ENCODE measurements at regions not wholly inside any gene's neighbourhood (a gene's known extent, or its start where the extent isn't known, plus 50 kb on each side); places are given as distances from the start of the nearest gene placed in this dataset.

- no peak for DNase-seq (ENCODE audit: low read depth)
Measured at GRCh38 chr9:80231318-80232236, 659.8 kb downstream of the TLE4 start.

- DNase-seq (ENCODE audit: low read depth): no peak
Measured at GRCh38 chr9:80223897-80224296, 652.1 kb downstream of the TLE4 start.

DNA sequence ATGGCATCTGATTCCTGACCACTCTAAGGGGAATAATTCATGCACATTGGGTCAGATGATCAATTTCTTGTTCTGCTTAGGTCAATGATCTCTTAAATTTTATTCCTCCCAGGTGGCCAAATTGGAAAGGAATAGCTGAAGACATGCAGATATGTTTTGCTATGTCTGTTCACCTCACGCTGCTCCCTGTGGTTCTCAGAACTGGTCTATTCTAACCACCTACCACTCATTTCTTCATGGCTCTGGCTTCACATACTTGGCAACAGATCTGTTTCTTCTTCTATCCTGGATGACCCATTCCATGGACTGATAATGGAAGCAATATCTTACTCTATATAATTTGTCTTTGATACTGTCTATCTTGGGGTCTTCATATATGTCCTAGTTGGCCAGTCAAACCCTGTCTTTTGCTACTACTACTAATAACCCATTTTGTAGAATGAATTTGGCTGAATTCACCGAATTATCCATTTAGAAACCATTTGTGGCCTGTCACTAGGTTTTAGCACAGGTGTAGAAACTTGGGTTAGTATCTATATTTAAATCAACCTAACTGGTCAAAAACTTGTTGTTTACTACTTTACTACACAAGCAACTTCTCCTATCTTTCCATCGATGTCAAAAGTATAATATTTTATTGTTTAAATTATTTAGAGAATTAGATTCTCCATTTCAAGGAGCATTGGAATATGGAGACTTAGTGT lies 650.9 kb downstream of the TLE4 start:
- DNase-seq (ENCODE audit: low read depth): no peak

DNA sequence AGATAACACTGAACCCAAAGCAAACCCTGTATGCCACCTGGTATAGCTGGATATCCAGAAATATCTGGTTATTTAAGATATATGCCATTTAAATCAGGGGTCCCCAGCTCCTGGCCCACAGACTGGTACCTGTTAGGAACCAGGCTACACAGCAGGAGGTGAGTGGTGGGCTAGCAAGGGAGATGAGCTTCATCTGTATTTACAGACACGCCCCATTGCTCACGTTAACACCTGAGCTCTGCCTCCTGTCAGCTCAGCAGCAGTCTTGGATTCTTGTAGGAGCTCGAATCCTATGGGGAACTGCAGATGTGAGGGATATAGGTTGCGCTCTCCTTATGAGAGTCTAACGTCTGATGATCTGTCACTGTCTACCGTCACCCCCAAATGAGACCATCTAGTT lies 646.6 kb downstream of the TLE4 start:
- DNase-seq (ENCODE audit: low read depth): no peak

DNA sequence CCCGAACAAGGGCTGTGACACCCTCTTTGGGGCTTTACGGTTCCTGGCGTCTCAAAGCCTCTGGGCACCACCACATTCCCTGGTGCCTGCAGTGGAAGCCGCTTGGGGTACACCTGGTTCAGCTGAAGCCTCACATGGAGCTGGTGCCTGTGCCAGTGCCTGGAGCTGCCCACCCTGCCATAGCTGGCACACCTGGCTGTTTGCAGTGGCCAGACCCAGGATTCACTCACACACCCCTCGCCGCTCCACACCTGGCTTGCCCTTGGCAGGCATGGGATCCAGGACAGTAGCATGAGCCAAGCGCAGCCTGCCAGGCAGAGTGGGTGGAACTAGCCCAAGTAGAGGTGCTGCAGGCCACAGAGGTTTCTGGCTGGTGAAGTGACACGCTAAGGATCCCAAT lies 641.8 kb downstream of the TLE4 start:
- DNase-seq (ENCODE audit: low read depth): no peak

DNA sequence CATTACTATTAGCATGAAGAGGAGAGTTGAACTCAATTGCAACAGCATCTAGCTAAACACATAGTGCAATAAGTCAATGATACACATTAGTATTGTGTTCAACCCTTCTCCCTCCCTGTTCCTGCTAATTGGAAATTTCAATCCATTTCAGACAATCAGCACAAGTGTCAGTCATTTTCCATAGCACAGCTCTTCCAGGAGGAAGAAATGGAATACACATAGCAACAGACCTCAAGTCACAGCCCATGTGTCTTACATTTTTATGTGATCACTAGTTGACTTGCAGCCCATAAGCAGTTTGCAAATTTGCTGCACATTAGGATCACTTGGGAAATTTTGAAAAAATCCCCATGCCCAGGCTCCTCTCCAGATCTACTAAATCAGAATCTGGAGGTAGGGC lies 636.9 kb downstream of the TLE4 start:
- DNase-seq (ENCODE audit: low read depth): no peak

DNA sequence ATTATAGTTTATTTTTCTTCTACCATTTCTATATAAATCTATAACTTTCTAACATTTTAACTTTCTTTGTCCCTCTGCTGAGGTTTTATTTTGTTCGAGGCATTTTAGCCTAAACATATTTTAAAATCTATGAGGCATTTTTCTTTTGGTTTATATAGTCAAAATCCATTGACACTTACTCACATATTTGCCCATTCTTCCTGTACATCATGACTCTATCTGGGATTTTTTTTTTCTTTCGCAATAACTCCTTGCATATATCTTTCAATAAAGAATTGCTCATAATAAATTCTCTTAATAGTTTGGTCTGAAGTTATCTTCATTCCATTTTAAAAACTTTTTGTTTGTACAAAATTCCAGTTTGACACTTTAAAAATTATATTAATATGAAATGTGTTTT lies 632.3 kb downstream of the TLE4 start:
- no peak for DNase-seq (ENCODE audit: low read depth)

GRCh38 chr9:80197661-80198060 lies 625.9 kb downstream of the TLE4 start:
- no peak for DNase-seq (ENCODE audit: low read depth)

DNA sequence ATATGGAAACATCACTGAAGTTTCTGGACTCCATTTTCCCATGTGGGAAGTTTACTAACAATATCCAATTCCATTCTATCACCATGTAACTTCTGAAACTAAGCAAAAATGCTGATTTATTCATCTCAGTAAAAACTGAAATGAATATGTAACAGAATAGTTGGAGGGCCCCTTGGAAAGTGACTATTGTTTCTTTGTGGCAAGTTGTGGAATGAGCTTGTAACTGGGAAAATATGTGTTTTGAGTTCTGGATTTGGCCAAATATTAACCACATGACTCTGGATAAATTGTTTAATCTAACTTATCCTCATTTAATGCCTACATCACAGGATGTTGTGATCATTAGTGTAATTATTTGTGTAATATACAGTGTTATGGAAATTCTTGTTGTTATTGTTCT lies 619.3 kb downstream of the TLE4 start:
- DNase-seq (ENCODE audit: low read depth): no peak

DNA sequence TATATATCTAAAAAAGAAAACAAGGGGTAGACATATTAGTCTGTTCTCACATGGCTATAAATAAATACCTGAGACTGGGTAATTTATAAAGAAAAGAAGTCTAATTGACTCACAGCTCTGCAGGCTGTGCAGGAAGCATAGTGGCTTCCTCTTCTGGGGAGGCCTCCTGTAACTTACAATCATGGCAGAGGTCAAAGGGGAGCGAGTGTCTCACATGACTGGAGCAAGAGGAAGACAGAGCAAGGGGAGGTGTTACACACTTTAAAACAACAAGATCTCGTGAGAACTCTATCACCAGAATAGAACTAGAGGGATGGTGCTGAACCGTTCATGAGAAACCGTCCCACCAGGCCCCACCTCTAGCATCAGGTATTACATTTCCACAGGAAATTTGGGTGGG lies 616.8 kb downstream of the TLE4 start:
- no peak for DNase-seq (ENCODE audit: low read depth)

DNA sequence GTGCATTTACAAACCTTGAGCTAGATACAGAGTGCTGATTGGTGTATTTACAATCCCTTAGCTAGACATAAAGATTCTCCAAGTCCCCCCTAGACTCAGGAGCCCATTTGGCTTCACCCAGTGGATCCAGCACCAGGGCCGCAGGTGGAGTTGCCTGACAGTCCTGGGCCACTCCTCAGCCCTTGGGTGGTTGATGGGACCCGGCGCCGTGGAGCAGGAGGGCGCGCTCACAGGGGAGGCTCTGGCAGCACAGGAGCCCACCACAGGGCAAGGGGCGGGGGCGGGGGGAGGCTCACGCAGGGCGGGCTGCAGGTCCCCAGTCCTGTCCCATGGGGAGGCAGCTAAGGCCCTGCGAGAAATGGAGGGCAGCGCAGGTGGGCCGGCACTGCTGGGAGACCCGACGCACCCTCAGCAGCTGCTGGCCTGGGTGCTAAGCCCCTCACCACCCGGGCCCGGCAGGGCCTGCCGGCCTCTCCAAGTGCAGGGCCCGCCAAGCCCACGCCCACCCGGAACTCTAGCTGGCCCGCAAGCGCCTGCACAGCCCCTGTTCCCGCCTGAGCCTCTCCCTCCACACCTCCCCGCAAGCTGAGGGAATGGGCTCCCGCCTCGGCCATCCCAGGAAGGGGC lies 613.5 kb downstream of the TLE4 start:
- no peak for DNase-seq (ENCODE audit: low read depth)

DNA sequence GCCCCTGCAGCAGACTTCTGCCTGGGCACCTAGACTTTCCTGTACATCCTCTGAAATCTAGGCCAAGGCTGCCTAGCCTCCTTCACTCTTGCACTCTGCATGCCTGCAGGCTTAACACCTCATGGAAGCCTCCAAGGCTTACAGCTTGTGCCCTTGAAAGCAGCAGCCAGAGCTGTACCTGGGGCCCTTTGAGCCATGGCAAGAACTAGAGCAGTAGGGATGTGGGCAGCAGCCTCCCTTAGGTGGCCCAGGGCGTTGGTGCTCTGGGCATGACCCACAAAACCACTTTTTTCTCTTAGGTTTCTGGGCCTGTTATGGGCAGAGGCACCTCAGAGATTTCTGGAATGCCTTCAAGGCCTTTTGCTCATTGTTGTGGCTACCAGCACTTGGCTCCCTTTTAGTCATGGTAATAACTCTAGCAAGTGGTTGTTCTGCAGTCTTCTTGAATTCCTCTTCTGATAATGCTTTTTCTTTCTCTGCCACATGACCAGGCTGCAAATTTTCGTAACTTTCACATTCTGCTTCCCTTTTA lies 606.2 kb downstream of the TLE4 start:
- DNase-seq (ENCODE audit: low read depth): no peak

DNA sequence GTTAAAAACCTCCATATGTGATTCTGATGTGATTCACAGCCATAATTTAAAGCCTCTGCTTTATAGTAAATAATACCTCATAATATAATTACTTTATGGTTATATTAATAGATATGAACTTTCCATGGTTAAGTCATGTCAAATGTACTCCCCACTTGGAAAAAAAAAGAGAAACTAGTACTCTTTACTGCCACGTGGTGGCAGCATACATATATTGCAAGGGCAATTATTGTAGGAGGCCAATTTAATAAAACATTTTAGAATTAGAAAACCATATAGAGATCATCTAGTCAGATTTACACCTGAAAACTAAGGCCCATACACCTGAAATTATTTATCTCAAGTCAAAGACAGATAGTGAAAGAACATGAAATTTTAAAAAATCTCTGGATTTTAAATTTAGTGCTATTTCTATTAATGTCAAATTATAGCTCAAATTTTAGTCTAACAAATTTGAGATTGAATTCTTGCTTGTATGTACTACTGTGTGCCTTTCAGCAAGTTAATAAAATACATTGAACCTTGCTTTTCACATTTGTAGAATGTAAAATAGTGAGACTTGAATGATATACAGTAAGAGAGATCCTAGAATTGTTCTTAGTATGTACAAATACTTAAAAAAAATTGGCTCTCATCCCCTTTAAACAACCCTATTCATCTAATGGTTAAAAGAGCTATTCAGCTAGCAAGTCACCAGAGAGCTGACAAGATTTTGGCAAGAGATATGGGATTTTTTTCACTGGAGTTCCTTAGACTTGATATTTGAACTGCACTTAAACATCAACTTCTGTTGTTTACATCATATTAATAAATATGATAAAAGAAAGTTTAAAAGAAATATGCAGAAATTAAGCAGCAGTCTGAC lies 603.8 kb downstream of the TLE4 start:
- DNase-seq (ENCODE audit: low read depth): no peak

DNA sequence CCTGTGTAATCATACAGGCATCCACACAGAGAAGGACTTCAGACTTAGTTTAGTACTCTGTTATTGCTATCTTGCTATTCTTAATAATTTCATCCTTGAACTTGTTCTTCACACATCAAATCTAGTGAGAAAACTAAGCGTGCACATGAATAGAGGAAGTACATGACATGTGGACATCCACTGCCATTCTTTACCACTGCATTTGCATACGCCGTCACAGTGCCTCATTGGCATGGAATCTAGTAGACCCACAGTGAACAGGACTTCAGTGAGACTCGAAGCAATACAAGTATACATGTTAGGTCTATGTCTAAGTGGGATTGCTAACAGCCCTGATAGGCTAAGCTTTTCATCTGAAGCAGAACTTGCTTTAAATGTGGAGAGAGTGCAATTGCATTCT lies 592.1 kb downstream of the TLE4 start:
- no peak for DNase-seq (ENCODE audit: low read depth)

DNA sequence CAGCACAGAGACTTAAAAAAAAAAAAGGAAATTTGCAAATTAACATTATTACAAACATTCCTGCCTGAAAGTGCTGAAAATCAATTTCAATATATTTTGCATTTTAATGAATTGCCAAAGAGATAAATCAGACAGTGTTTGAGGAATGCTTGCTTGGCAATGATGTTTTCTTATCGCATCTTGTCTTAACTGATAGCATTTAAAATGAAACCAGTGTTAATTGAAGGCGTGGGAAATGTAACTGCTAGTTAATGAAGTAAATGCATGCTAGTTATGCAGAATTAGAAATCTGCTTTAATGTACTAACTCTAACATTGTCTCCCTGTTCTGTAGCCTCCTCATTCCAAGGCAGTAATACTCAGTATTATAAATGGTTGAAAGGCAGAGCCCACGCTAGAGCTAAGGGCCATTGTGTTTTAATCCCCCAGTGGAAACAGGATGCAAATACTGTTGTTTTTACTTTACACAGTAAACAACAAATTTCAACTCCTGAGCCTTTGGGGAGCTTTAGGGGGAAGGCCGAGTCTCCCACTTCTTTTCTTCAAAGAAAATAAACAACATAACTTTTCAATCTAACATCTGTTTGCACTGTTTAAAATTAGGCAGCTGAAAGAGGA lies 586.9 kb downstream of the TLE4 start:
- DNase-seq (ENCODE audit: low read depth): no peak

GRCh38 chr9:80158131-80158530 lies 586.4 kb downstream of the TLE4 start:
- DNase-seq (ENCODE audit: low read depth): no peak

- no peak for DNase-seq (ENCODE audit: low read depth)
Measured at GRCh38 chr9:80157561-80157983, 585.8 kb downstream of the TLE4 start.

DNA sequence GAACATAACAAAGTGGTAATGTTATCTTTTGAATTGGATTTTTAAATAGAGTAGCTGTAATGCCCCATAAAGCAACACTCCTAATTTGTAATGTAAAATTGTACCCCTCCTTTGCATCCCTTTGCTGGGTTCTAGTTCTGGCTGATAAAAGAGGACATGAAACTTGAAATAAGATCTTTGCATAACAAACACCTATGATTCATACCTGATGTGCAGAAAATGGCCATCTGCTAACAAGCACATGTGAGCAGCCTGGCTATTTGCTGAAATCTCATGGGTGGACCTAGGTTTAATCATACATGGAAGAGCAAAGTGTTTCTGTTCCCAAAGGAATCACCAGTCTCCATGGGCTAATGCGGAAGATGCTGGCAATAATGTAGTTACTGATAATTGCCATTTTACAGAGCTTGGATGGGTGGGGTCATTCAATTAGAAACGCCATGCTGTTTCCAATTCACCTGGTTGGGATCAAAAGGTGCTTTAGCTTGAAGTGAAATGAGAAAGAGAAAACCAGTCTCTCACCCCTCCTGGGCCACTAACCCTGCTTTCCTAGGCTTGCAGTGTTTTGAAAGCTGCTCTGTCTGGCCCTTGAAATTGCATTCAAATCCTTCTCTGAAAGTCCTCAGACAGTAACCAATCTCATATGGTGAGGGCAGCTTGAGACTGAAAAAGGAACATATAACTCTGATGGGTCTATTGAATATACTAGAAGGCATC lies 585.1 kb downstream of the TLE4 start:
- no peak for DNase-seq (ENCODE audit: low read depth)

DNA sequence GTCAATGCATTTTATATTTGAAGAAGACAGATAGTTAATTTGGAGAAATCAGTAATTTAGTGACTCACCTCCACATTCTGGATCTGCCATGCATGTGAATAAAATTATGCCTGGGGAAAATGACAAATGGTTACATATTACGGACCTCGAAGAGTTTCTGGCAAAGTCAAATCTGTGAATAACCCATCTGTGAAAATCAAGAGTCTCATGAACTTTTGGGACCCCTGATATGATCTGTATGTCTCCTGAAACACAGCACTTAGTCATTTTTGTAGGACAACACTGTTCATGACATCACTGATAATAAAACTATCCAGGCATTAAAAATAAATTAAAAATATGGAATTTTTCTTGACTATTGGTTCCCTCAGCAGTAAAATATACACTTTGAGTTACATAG lies 584.5 kb downstream of the TLE4 start:
- DNase-seq (ENCODE audit: low read depth): no peak

DNA sequence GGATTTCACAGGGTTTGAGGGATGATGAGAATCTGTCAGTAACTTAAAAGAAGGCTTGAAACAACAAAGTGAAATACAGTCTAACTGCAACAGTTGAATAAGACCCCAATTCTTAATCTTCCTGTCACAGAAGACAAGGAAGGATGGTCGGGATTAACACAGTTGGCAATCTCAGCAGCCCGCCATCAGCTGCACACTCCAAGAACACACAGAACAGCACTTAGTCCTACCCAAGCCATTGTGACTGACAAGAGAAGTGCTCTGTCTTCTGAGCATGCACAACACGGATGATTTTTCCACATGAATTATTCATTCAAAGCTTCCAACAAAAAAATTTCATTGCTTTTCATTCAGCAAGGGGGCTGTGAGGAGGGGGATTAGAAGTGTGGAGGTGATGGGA lies 576.1 kb downstream of the TLE4 start:
- no peak for DNase-seq (ENCODE audit: low read depth)

GRCh38 chr9:80146466-80146865 lies 574.7 kb downstream of the TLE4 start:
- DNase-seq (ENCODE audit: low read depth): no peak

Data from stimulated activated CD8-positive, alpha-beta memory T cell treated with anti-CD3 and anti-CD28 coated beads, Interleukin-12 subunit alpha, Interleukin-12 subunit beta, amount 100 ng/mL, for 1 hour (primary cell).